Ishikawa (cell line): ENCODE measurements at regions not wholly inside any gene's neighbourhood (a gene's known extent, or its start where the extent isn't known, plus 50 kb on each side); places are given as distances from the start of the nearest gene placed in this dataset.

ENCODE experiments used
- CEBPB ChIP-seq: IDR thresholded peaks from 2 replicates; pipeline ENCODE4 v1.6.1; 2012
- CREB1 ChIP-seq: IDR thresholded peaks from 2 replicates; pipeline ENCODE4 v1.6.1; 2012; ENCODE audit warnings: low read depth
- EP300 ChIP-seq: IDR thresholded peaks from 2 replicates; pipeline ENCODE4 v1.6.1; 2012; ENCODE audit warnings: borderline replicate concordance
- TCF12 ChIP-seq: IDR thresholded peaks from 2 replicates; pipeline ENCODE4 v1.6.1; 2012; ENCODE audit warnings: low read depth
- TEAD4 ChIP-seq: IDR thresholded peaks from 2 replicates; pipeline ENCODE4 v1.6.1; 2012

DNA sequence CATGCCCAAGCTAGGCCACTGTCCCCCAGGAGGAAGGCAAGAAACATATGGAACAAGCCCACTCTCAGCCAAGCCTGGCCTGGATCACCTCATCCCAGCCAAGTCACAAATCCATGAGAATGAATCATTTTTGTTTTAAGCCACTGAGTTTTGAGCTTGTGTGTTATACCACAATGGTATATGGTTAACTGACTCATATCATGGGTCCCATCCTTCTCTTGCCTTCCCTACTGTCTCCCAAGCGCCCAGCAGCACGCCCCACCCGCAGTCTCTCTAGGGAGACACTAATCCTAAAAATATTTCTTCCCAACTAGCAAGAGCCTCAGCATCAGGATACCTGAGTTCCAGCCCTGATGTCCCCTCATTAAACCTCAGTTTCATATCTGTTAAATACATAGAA, 248.1 kb downstream of the CDK5RAP2 start:
- no peak for TF ChIP-seq TEAD4
- no peak for TF ChIP-seq CEBPB
- no peak for TF ChIP-seq EP300
- no peak for TF ChIP-seq TCF12
- TF ChIP-seq CREB1 = no peak
